Activated T-cell treated with anti-CD3 and anti-CD28 coated beads for 24 hours (primary cell): ENCODE measurements at regions not wholly inside any gene's neighbourhood (a gene's known extent, or its start where the extent isn't known, plus 50 kb on each side); places are given as distances from the start of the nearest gene placed in this dataset.
"Not testable (repeated sequence)": the region's sequence is repeated elsewhere in the genome, so short reads cannot be mapped to it uniquely, and the experiment has no call there.

Experiments
- DNase-seq: peaks from one replicate; pipeline ENCODE4 v3.0.0-alpha.2; 2020; ENCODE audit warnings: low read depth

DNA sequence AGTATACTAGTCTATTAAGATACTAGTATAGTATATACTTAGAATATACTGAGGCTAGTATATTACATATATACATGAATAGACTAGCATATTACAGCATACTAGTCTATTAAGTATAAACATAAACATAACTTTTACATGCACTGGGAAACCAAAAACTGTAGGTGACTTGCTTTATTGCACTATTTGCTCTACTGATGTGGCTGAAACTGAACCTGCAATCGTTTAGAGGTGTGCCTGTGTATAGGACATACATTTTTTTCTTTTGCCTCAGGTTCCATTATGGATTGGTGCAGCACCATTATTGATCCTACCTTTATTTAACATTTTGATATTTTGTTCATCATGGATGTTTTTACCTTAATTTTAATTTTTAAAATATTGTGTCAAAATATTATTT lies 143.2 kb upstream of the RGS6 start:
- DNase-seq: no peak

DNA sequence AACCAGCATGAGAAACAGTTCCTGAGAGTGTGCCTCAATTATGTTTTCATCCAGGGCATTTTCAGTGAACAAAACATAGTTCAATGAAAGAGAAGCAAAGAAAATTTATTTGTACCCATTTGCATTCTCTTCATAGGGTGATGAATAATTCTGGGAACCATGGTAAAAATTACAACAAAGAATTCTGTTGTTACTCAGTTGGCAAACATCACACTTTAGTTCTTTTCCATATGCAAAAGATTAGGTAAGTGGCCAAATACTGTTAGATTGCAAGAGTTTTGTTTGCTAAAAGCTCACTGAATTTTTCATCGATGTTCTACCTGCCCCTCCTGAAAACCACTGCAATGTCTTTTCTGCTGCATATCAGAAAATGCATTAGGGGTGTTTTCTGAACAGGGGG lies 132.4 kb upstream of the RGS6 start:
- no peak for DNase-seq

DNA sequence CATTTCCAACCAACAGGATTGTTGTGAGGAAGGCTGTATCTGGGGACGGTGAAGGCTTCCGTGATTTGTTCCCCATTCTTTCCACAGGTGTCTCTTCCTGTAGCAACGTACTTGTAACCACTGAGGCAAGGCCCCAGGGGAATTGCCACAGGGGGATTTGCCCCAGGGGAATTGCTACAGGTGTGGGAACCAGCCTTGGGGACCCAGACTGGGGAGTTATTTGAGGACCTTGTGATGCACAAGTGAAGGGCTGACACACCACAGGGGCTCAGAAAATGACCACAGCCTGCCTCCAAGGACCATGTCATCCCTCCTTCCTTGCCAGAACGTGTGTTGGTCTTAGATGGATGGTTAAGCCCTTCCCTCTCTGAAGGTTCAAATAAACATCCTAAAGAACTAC lies 131.4 kb upstream of the RGS6 start:
- DNase-seq: no peak

DNA sequence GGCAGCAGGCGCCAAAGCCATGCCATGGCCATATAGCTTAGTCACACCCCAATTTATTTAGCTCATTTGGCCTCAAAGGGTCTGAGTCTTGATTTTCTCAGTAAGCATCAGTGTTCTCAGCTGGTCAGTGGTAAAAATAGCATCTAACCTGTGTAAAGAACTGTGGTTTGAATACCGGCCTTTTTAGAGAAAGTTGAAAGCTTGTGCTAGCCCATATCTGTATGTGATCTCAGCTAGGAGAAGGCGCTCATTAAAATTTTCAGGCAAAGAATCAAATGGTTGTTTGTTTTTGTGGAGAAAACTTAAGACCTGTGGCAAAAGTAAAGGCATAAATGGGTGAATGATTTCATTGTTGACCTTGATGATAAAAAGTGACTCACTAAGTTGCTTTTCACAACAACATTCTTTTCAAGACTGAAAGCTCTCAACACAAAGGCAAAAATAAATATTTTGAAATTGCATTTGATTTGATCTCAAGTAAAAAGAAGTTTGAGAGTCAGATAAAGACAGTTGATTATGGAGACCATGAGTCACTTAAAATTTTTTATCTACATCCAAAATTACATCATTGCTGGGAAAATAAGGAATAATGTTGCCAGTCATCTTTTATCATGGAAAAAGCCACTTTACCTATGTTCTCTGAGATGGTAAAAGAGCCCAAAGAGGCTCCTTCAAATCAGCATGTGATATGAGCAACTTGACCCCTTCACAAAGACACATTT lies 128.5 kb upstream of the RGS6 start:
- no peak for DNase-seq

DNA sequence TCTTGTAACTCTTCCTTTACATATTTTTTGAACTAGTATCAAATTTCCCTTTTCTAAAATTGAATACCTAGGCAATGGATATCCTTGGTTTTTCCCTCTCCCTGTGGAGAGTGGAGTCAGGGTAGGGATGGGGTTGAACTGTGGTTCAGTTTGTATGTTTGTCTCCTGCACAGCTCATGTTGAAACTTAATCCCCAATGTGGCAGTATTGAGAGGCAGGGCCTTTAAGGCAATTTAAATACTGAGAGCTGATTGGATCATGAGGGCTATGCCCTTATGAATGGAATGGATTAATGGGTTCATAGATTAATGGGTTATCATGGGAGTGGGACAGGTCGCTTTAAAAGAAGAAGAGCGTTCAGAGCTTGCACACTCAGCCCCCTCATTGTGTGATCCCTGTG lies 127.2 kb upstream of the RGS6 start:
- no peak for DNase-seq

DNA sequence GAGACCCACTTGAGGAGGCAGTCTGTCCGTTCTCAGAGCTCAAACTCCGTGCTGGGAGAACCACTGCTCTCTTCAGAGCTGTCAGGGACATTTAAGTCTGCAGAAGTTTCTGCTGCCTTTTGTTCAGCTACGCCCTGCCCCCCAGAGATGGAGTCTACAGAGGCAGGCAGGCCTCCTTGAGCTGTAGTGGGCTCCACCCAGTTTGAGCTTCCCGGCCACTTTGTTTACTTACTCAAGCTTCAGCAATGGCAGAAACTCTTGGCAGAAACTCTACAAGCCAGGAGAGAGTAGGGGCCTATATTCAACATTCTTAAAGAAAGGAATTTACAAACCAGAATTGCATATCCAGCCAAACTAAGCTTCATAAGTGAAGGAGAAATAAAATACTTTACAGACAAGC lies 125.2 kb upstream of the RGS6 start:
- DNase-seq: not testable (repeated sequence)

DNA sequence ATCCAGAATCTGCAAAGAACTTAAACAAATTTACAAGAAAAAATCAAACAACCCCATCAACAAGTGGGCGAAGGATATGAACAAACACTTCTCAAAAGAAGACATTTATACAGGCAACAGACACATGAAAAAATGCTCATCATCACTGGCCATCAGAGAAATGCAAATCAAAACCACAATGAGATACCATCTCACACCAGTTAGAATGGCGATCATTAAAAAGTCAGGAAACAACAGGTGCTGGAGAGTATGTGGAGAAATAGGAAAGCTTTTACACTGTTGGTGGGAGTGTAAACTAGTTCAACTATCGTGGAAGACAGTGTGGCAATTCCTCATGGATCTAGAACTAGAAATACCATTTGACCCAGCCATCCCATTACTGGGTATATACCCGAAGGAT lies 121.4 kb upstream of the RGS6 start:
- not testable (repeated sequence) for DNase-seq

DNA sequence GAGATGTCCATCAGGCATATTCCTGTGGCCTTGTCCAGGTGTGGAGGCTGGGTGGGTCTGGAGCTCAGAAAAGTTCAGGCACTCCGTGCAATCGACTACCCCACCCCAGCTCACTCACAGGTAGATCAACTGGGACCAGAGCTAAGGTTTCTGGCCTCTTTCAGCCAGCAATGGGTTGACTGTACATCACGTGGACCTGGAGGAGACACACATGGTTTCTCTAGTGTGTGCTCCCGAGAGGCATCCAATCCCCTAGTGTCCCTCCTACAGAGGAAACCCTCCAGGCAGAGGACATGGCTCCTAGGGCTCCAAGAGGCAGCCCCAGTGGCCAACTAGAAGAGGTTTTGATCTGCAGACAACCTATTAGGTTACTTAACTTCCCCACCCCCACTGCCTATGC lies 119.5 kb upstream of the RGS6 start:
- DNase-seq: no peak

DNA sequence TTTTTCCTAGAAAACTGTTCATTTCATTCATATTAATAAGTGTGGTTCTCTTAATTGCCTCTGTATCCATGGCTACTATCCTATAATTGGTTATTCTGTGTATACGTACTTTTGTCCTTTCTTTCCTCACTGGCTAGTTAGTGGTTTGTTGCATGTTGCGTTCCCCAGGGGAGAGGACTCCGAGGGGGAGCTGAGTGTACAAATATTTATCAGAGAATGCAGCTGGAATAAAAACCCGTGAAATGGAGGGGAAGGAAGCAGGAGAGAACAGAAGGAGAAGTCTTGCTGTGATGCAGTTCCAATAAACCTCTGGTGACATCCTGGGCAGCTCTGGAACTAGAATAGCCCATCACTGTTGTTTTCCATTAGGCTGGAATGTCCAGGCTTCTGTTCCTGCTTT lies 117.1 kb upstream of the RGS6 start:
- no peak for DNase-seq

DNA sequence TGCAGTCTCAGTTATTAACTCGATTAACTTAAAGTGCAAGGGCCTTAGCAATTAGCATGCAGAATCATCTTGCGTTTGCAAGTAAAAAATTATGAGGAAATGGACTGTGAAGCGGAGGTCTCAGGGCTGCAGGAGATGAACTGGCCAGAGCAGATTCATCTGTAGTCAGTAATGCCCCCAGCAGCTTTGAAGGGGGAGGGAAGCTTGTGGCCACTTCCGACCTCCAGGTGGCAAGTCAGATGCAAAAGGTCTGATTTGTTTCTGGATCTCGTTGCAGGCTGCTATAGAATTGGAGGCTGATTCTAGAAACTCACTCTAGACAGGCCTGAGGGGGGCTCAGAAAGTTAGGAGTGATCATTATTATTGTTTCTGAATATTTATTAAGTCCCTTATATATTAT lies 107.4 kb upstream of the RGS6 start:
- no peak for DNase-seq

DNA sequence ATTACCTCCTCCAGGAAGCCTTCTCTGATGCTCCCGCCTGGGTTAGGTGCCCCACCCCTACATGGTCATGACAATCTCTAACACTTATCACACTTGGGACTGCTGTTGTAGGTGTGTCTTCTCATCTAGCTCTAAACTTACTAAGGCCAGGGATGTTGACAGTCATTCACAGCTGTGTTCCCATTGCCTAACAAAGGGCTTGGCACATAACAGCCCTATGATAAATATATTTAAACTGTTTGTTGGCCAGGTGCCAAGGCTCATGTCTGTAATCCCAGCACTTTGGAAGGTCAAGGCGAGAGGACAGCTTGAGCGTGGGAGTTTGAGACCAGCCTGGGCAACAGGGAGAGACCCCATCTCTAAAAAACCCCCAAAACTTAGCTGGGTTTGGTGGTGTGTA lies 98.8 kb upstream of the RGS6 start:
- DNase-seq: no peak

DNA sequence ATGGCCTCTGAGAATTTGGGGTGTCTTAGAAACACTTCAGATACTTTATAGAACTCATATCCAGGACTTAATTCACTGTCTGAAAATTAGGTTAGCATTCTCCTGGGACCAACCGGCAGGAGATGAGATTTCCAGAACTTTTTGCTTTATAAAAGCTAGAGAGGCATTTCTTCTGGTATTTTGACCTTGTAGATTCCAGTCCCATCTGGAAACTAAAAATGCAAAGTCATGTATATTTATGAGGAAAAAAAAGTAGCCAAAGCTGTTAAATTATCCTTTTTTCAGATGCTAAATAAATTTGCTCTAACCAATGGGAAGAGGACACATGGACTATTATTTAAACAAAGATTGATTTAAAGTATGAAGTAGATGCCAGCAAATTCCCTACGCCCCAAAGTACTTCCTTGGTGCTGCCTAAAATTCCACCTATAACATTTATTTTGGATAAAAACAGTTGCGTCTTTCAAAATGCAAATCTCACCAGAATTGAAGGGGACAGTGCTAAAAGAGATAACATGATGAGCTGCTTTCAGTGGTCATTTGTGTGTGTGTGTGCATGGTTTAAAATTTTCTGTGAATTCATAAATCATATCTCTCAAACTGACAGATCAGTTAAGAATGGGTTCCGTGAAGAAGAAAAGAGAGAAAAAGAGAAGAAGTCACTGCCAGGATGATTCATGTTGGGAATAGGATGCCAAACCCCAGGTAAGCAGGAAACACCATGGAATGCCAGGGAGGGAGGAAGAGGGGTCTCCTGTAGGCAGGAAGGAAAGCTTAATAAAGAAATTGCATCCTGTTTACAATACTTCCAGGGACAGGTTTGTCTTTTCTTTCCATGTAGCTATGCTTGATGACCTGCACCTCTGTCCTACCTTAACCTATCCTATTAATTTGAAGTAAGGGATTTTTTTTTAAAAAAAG lies 97.7 kb upstream of the RGS6 start:
- DNase-seq: no peak

DNA sequence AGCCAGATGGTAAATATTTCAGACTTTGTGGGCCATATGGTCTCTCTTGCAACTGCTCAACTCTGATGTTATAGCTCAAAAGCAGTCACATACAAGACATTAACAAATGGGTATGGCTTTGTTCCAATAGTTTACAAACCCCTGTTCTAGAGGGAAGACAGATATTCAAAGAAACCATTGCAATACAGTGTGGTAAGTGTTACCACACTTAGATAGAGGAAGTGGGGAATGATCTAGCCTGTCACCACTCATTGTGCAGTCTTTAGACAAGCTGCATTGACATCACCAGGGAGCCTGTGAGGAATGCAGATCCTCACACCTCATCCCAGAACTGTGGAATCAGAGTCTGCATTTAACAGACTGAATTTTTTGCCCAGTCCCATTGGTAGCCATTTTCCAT lies 80.0 kb upstream of the RGS6 start:
- DNase-seq: no peak

DNA sequence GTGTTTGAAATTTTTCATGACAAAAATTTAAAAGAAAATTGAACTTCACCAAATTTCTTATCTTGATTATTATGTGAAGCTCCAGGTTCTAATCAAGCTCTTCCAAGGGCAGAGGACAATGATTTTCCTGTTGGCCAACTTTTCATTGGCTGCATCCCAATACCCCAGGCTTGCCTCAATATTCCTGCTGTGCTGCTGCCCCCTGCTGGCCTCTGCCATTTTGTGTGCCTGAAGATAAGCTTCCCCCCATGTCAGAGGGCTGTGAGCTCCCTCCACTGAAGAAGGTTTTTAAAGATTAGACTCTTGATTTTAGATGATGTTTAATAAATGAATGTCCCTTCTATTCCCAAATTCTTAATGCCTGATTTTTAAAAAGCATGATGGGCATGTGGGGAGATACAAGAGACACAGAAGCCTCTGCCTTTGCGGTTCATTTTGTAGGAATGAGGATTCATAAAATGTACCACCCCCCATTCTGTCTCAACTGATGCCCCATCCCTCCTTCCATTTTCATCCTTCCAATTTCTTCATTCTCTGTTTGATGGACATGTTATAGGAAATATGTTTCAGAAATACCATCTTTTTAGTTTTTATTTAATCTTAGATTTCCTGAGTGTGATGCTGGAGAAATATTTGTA lies 76.7 kb upstream of the RGS6 start:
- peak; percentile 27 for DNase-seq

DNA sequence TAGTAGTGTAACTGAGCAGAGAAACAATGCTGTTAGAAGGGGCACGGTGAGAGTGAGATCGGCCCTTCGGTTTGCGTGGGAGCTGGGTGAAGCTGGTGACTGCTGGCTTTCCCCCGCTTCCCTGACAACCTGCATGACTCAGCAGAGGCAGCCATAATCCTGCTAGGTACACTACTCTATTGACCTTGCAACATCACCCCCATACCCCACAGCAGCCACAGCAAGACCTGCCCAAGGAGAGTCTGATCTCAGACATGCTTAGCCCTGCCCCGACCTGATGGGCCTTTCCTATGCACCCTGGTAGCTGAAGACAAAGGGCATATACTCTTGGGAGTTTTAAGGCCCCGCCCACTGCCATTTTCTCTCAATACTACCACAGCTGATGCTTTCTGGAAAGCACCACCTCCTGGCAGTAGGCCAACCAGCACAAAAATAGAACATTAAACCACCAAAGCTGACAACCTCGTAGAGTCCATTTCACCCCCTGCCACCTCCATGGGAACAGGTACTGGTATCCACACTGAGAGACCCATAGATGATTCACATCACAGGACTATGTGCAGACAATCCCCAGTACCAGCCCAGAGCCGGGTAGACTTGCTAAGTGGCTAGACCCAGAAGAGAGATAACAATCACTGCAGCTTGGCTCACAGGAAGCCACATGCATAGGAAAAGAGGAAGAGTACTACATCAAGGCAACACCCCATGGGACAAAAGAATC lies 75.9 kb upstream of the RGS6 start:
- DNase-seq: no peak

DNA sequence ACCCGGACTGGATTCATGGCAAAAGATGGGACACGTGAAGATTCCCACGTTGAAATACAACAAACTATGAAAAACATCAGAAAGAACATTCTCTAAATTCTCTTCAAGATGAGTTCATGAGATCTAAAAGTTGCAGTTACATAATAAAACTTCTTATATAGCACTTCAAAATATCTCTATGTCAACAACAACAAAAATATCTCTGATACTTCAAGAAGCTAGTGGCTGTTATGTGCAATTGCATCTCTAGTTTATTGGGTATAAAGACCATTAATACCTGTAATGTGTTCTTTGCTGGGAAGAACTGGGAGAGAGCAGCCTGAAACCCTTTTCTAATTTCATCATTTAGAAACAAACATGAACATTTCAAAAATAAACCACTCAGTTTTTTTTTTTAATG lies 69.2 kb upstream of the RGS6 start:
- no peak for DNase-seq

DNA sequence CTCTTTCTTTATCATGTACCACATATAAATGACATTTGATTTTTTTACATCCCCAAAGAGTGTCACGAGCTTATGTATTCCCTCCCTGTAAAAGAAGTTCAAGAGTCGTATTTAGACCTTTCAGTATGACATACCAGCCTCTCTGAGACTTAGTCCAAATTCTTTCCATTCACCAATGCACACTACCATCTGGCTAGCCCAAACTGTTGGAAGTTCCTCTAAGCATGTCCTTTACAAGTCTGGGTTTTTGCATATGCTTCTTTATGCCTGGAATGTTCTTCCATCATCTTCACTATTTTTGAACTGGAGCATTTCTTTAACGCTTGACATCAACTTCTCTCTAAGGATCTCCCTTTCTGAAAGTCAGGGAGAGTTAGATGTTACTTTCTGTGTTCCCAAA lies 68.5 kb upstream of the RGS6 start:
- no peak for DNase-seq
